ENCODE measurements at regions not wholly inside any gene's neighbourhood (a gene's known extent, or its start where the extent isn't known, plus 50 kb on each side); places are given as distances from the start of the nearest gene placed in this dataset.
"Not testable (repeated sequence)": the region's sequence is repeated elsewhere in the genome, so short reads cannot be mapped to it uniquely, and the experiment has no call there.

- Histone ChIP-seq H3K4me3 (replicated peaks; ENCODE audit: insufficient read depth, low read length) (no peak overlapping the region), H3K27ac (replicated peaks) (no peak overlapping the region), H3K27me3 (ENCODE audit: insufficient read depth, poor library complexity, severe bottlenecking) (no peaks in the 10 kb centered on the region)
- DNase-seq (ENCODE audit: low read depth in 1 of 2, low spot score in 1 of 2) = no peak
- TF ChIP-seq CTCF (IDR thresholded peaks at IDR 0.05; ENCODE audit: insufficient read depth, low read length) = no peak
- no peak for TF ChIP-seq SPI1 (IDR thresholded peaks at IDR 0.05; ENCODE audit: borderline replicate concordance, low read depth)
- no peak for TF ChIP-seq GABPA (IDR thresholded peaks at IDR 0.05; ENCODE audit: low read depth)
- TF ChIP-seq POLR2AphosphoS5 (IDR thresholded peaks at IDR 0.05; ENCODE audit: low read depth) = no peak
- TF ChIP-seq, protein P1, sequence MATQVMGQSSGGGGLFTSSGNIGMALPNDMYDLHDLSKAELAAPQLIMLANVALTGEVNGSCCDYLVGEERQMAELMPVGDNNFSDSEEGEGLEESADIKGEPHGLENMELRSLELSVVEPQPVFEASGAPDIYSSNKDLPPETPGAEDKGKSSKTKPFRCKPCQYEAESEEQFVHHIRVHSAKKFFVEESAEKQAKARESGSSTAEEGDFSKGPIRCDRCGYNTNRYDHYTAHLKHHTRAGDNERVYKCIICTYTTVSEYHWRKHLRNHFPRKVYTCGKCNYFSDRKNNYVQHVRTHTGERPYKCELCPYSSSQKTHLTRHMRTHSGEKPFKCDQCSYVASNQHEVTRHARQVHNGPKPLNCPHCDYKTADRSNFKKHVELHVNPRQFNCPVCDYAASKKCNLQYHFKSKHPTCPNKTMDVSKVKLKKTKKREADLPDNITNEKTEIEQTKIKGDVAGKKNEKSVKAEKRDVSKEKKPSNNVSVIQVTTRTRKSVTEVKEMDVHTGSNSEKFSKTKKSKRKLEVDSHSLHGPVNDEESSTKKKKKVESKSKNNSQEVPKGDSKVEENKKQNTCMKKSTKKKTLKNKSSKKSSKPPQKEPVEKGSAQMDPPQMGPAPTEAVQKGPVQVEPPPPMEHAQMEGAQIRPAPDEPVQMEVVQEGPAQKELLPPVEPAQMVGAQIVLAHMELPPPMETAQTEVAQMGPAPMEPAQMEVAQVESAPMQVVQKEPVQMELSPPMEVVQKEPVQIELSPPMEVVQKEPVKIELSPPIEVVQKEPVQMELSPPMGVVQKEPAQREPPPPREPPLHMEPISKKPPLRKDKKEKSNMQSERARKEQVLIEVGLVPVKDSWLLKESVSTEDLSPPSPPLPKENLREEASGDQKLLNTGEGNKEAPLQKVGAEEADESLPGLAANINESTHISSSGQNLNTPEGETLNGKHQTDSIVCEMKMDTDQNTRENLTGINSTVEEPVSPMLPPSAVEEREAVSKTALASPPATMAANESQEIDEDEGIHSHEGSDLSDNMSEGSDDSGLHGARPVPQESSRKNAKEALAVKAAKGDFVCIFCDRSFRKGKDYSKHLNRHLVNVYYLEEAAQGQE (IDR thresholded peaks at IDR 0.05; ENCODE audit: insufficient replicate concordance, low read depth) = no peak
Measured at GRCh38 chr11:72522186-72522585, 87.9 kb upstream of the CLPB start.

GRCh38 chr11:72521664-72522063 lies 87.3 kb upstream of the CLPB start:
- TF ChIP-seq, protein P1 (IDR thresholded peaks at IDR 0.05; ENCODE audit: insufficient replicate concordance, low read depth) = no peak
- no peak for TF ChIP-seq POLR2AphosphoS5 (IDR thresholded peaks at IDR 0.05; ENCODE audit: low read depth)
- no peak for DNase-seq (ENCODE audit: low read depth in 1 of 2, low spot score in 1 of 2)
- no peaks in the 10 kb centered on the region for H3K27me3 ChIP-seq (ENCODE audit: insufficient read depth, poor library complexity, severe bottlenecking)
- H3K4me3 ChIP-seq (replicated peaks; ENCODE audit: insufficient read depth, low read length) = no peak overlapping the region
- no peak overlapping the region for H3K27ac ChIP-seq (replicated peaks)

DNA sequence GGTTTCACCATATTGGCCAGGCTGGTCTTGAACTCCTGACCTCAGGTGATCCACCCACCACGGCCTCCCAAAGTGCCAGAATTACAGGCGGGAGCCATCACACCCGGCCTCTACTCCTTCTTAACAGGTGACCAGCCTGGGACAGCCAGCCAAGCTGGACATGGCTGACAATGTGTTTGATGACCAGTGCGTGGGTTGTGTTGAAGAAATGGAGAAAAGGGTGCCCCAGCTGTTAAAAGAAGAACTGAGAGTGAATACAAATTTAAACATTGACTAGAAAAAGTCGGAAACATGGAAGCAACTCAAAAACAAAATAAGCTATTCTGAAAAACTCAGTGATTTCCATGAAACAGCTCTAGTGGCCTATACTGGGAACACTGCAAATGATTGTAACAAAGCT lies 86.5 kb upstream of the CLPB start:
- H3K27ac ChIP-seq (replicated peaks) = no peak overlapping the region
- H3K4me3 ChIP-seq (replicated peaks; ENCODE audit: insufficient read depth, low read length) = no peak overlapping the region
- no peak for TF ChIP-seq POLR2AphosphoS5 (IDR thresholded peaks at IDR 0.05; ENCODE audit: low read depth)
- no peak for TF ChIP-seq CTCF (IDR thresholded peaks at IDR 0.05; ENCODE audit: insufficient read depth, low read length)
- no peak for TF ChIP-seq GABPA (IDR thresholded peaks at IDR 0.05; ENCODE audit: low read depth)
- TF ChIP-seq SPI1 (IDR thresholded peaks at IDR 0.05; ENCODE audit: borderline replicate concordance, low read depth) = no peak
- TF ChIP-seq, protein P1 (IDR thresholded peaks at IDR 0.05; ENCODE audit: insufficient replicate concordance, low read depth) = no peak
- no peak for DNase-seq (ENCODE audit: low read depth in 1 of 2, low spot score in 1 of 2)
- no peaks in the 10 kb centered on the region for H3K27me3 ChIP-seq (ENCODE audit: insufficient read depth, poor library complexity, severe bottlenecking)

- H3K4me3 ChIP-seq (replicated peaks; ENCODE audit: insufficient read depth, low read length); H3K27me3 ChIP-seq (ENCODE audit: insufficient read depth, poor library complexity, severe bottlenecking); DNase-seq (ENCODE audit: low read depth in 1 of 2, low spot score in 1 of 2); H3K27ac ChIP-seq (replicated peaks): not testable (repeated sequence)
Measured at GRCh38 chr11:72519882-72520281, 85.6 kb upstream of the CLPB start.
